Coronary artery (tissue), 2 donors: ENCODE measurements at regions not wholly inside any gene's neighbourhood (a gene's known extent, or its start where the extent isn't known, plus 50 kb on each side); places are given as distances from the start of the nearest gene placed in this dataset.
"Not testable (repeated sequence)": the region's sequence is repeated elsewhere in the genome, so short reads cannot be mapped to it uniquely, and the experiment has no call there.

Experiments
- DNase-seq: peaks from one replicate; pipeline ENCODE4 v3.0.0-alpha.2; 2017; ENCODE audit warnings: low spot score
- H3K27ac ChIP-seq, 2 donors: fragments of 200-600 bp; sonication (generic); one replicate each; pipeline ENCODE4 v1.5.1; 2016 to 2019
- H3K4me3 ChIP-seq: fragments of 200-600 bp; sonication (generic); 2 replicates; pipeline ENCODE4 v1.5.1; 2016; ENCODE audit warnings: mild to moderate bottlenecking, moderate library complexity
- TF ChIP-seq, protein P1 (sequence below): fragments of 200-600 bp; sonication (generic); IDR thresholded peaks from one replicate; pipeline ENCODE4 v1.5.1; 2019; ENCODE audit warnings: antibody characterized with exemption

- TF ChIP-seq, protein P1, sequence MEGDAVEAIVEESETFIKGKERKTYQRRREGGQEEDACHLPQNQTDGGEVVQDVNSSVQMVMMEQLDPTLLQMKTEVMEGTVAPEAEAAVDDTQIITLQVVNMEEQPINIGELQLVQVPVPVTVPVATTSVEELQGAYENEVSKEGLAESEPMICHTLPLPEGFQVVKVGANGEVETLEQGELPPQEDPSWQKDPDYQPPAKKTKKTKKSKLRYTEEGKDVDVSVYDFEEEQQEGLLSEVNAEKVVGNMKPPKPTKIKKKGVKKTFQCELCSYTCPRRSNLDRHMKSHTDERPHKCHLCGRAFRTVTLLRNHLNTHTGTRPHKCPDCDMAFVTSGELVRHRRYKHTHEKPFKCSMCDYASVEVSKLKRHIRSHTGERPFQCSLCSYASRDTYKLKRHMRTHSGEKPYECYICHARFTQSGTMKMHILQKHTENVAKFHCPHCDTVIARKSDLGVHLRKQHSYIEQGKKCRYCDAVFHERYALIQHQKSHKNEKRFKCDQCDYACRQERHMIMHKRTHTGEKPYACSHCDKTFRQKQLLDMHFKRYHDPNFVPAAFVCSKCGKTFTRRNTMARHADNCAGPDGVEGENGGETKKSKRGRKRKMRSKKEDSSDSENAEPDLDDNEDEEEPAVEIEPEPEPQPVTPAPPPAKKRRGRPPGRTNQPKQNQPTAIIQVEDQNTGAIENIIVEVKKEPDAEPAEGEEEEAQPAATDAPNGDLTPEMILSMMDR: no peak
- Histone ChIP-seq H3K27ac (no peak overlapping the region), H3K4me3 (no peak overlapping the region)
- DNase-seq: no peak
Observed at GRCh38 chr3:162956711-162957110, 1460.1 kb downstream of the OTOL1 start.

DNA sequence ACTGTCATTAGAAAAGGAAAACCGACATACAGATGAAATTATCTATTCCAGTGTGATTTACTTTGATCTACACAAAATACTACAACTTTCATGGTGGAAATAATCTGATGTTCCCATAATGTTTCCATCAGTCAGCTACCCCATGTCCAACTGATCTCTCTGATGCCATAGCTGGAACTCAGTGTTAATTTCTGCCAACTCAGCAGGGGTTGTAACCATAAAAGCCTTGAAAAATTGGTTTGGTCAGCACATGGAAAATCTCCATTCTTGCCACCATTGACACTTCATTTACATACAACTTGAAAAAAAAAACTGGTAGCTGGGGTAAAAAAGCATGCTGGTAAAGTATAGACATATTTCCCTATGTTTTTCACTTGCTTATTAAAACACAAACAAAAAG is 1463.7 kb downstream of the OTOL1 start:
- no peak for DNase-seq
- TF ChIP-seq, protein P1: no peak
- Histone ChIP-seq H3K27ac (no peak overlapping the region), H3K4me3 (no peak overlapping the region)

DNA sequence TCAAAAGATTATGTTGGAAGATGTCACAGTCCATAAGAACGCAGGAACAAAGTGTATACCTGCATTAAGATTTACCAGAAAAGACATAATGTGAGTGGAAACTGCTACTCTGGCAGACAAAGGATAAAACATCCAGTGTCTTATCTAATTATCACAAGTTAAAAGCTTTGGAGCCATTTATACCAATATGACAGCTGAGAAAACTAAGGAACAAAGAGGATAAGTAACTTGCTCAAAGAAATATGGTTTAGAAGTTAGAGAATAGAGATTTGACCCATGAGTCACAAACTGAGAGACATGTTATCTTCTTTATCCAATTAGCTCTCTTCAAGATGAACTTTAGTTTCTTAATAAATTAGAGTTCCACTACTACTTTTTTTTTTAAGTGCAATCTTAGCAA is 1473.7 kb downstream of the OTOL1 start:
- no peak for DNase-seq
- Histone ChIP-seq H3K27ac (no peak overlapping the region), H3K4me3 (no peak overlapping the region)
- TF ChIP-seq, protein P1: no peak

- no peak overlapping the region for H3K4me3 ChIP-seq
- TF ChIP-seq, protein P1: no peak
Observed at GRCh38 chr3:162971715-162972114, 1475.1 kb downstream of the OTOL1 start.

GRCh38 chr3:162973428-162973917 is 1476.9 kb downstream of the OTOL1 start:
- no peak for DNase-seq
- TF ChIP-seq, protein P1: no peak
- Histone ChIP-seq H3K27ac (no peak overlapping the region), H3K4me3 (no peak overlapping the region)

More at GRCh38 chr3:162971715-162972114, 1475.1 kb downstream of the OTOL1 start:
- no peak overlapping the region for H3K27ac ChIP-seq
- no peak for DNase-seq

GRCh38 chr3:162978136-162978535 is 1481.5 kb downstream of the OTOL1 start:
- TF ChIP-seq, protein P1: no peak
- no peak overlapping the region for H3K27ac ChIP-seq
- no peak overlapping the region for H3K4me3 ChIP-seq
- DNase-seq: no peak

DNA sequence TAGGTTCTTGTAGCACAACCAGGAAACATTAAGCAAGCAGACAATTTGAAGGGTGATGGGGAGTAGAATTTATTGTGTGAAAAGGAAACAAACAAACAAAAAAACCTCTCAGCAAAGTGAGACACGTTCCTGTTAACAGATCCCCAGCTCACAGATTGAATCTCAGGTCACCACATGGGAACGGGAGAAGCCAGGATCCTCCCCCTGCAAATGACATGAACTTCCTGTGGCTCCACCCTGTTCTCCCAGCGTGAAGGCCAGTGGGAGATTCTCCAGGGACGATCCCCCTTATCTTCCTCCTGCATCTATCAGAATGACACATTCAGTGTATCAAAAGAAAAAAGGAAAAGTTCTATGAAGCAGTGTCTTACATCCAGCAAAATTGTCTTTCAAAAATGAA is 1488.1 kb downstream of the OTOL1 start:
- TF ChIP-seq, protein P1: no peak
- Histone ChIP-seq H3K4me3 (no peak overlapping the region), H3K27ac (no peak overlapping the region)
- DNase-seq: no peak

- not testable (repeated sequence) for DNase-seq, H3K4me3 ChIP-seq
Observed at GRCh38 chr3:162987085-162987794, 1490.6 kb downstream of the OTOL1 start.

More at GRCh38 chr3:162987085-162987794, 1490.6 kb downstream of the OTOL1 start:
- H3K27ac ChIP-seq: not testable (repeated sequence)
